ENCODE measurements at regions not wholly inside any gene's neighbourhood (a gene's known extent, or its start where the extent isn't known, plus 50 kb on each side); places are given as distances from the start of the nearest gene placed in this dataset.

- H3K9me3 ChIP-seq (replicated peaks; ENCODE audit: insufficient read depth, low read length) = no peaks in the 10 kb centered on the region
- no peak overlapping the region for H2AFZ ChIP-seq (ENCODE audit: low read length)
- H4K20me1 ChIP-seq (ENCODE audit: insufficient read depth, low read length) = no peaks in the 10 kb centered on the region
- H3K4me2 ChIP-seq (ENCODE audit: low read depth, low read length) = no peak overlapping the region
- no peak overlapping the region for H3K9ac ChIP-seq (ENCODE audit: low read length)
- H3F3A ChIP-seq (ENCODE audit: insufficient read depth, low read length) = no peaks in the 10 kb centered on the region
- H3K27ac ChIP-seq (ENCODE audit: low read length) = no peak overlapping the region
- no peaks in the 10 kb centered on the region for H3K27me3 ChIP-seq (replicated peaks; ENCODE audit: insufficient read depth, low read length)
- no peak overlapping the region for H3K4me3 ChIP-seq (ENCODE audit: low read length)
- no peak for DNase-seq
- H3K4me1 ChIP-seq (ENCODE audit: low read length) = peaks cover 6% of the 10 kb centered on the region; the same call in 1 of the 2 replicates
- no peaks in the 10 kb centered on the region for H3K9me2 ChIP-seq (replicated peaks; ENCODE audit: insufficient read depth, low read length)
- TF ChIP-seq CTCF (IDR thresholded peaks at IDR 0.05; ENCODE audit: low read length) = no peak
- TF ChIP-seq EZH2 (optimal IDR thresholded peaks at IDR 0.05; ENCODE audit: low read depth, low read length) = no peak
- no peak for TF ChIP-seq EZH2phosphoT487 (IDR thresholded peaks at IDR 0.05; ENCODE audit: low read length)
- H3K79me2 ChIP-seq (ENCODE audit: low read length) = no peaks in the 10 kb centered on the region
- H3K36me3 ChIP-seq (replicated peaks; ENCODE audit: insufficient read depth, low read length) = no peaks in the 10 kb centered on the region
These were observed 257.1 kb upstream of the ROPN1 start for GRCh38 chr3:124249038-124249437.

GRCh38 chr3:124250053-124250452 lies 258.1 kb upstream of the ROPN1 start:
- Histone ChIP-seq H3K27ac (ENCODE audit: low read length) (no peak overlapping the region), H3K27me3 (replicated peaks; ENCODE audit: insufficient read depth, low read length) (no peaks in the 10 kb centered on the region)
- DNase-seq = no peak

GRCh38 chr3:124256156-124256555 lies 264.2 kb upstream of the ROPN1 start:
- no peak overlapping the region for H3K4me2 ChIP-seq (ENCODE audit: low read depth, low read length)
- no peak overlapping the region for H3K9ac ChIP-seq (ENCODE audit: low read length)
- H3K4me3 ChIP-seq (ENCODE audit: low read length) = no peak overlapping the region
- H3K9me2 ChIP-seq (replicated peaks; ENCODE audit: insufficient read depth, low read length) = no peaks in the 10 kb centered on the region
- no peaks in the 10 kb centered on the region for H3K27me3 ChIP-seq (replicated peaks; ENCODE audit: insufficient read depth, low read length)
- TF ChIP-seq CTCF (IDR thresholded peaks at IDR 0.05; ENCODE audit: low read length) (no peak), EZH2 (optimal IDR thresholded peaks at IDR 0.05; ENCODE audit: low read depth, low read length) (no peak), EZH2phosphoT487 (IDR thresholded peaks at IDR 0.05; ENCODE audit: low read length) (no peak)
- no peak overlapping the region for H3K27ac ChIP-seq (ENCODE audit: low read length)
- DNase-seq = no peak
- H2AFZ ChIP-seq (ENCODE audit: low read length) = no peak overlapping the region
- H4K20me1 ChIP-seq (ENCODE audit: insufficient read depth, low read length) = no peaks in the 10 kb centered on the region
- no peaks in the 10 kb centered on the region for H3K79me2 ChIP-seq (ENCODE audit: low read length)
- no peaks in the 10 kb centered on the region for H3K36me3 ChIP-seq (replicated peaks; ENCODE audit: insufficient read depth, low read length)
- no peaks in the 10 kb centered on the region for H3F3A ChIP-seq (ENCODE audit: insufficient read depth, low read length)
- H3K9me3 ChIP-seq (replicated peaks; ENCODE audit: insufficient read depth, low read length) = no peaks in the 10 kb centered on the region
- no peaks in the 10 kb centered on the region for H3K4me1 ChIP-seq (ENCODE audit: low read length)

More at GRCh38 chr3:124250053-124250452, 258.1 kb upstream of the ROPN1 start:
- H4K20me1 ChIP-seq (ENCODE audit: insufficient read depth, low read length) = no peaks in the 10 kb centered on the region
- no peaks in the 10 kb centered on the region for H3K9me2 ChIP-seq (replicated peaks; ENCODE audit: insufficient read depth, low read length)
- H3K9me3 ChIP-seq (replicated peaks; ENCODE audit: insufficient read depth, low read length) = no peaks in the 10 kb centered on the region
- no peak overlapping the region for H3K4me3 ChIP-seq (ENCODE audit: low read length)
- H3K4me2 ChIP-seq (ENCODE audit: low read depth, low read length) = no peak overlapping the region
- H3K79me2 ChIP-seq (ENCODE audit: low read length) = no peaks in the 10 kb centered on the region
- H3K9ac ChIP-seq (ENCODE audit: low read length) = no peak overlapping the region
- H3K4me1 ChIP-seq (ENCODE audit: low read length) = peaks cover 6% of the 10 kb centered on the region; the same call in 1 of the 2 replicates
- H2AFZ ChIP-seq (ENCODE audit: low read length) = no peak overlapping the region
- no peaks in the 10 kb centered on the region for H3K36me3 ChIP-seq (replicated peaks; ENCODE audit: insufficient read depth, low read length)
- no peak for TF ChIP-seq CTCF (IDR thresholded peaks at IDR 0.05; ENCODE audit: low read length)
- TF ChIP-seq EZH2phosphoT487 (IDR thresholded peaks at IDR 0.05; ENCODE audit: low read length) = no peak
- TF ChIP-seq EZH2 (optimal IDR thresholded peaks at IDR 0.05; ENCODE audit: low read depth, low read length) = no peak
- H3F3A ChIP-seq (ENCODE audit: insufficient read depth, low read length) = no peaks in the 10 kb centered on the region
